Activated CD4-positive, alpha-beta memory T cell treated with anti-CD3 and anti-CD28 coated beads, Interleukin-2, amount 10 ng/mL, durations not matched to agents 7 days and 5 days (primary cell): ENCODE measurements at regions not wholly inside any gene's neighbourhood (a gene's known extent, or its start where the extent isn't known, plus 50 kb on each side); places are given as distances from the start of the nearest gene placed in this dataset.

Source experiments
- CTCF ChIA-PET: fragments of 350-600 bp; sonication (Branson Sonifier 250); formaldehyde crosslinking; loops from one replicate; lab custom pipeline; 2021; ENCODE audit warnings: antibody characterized with exemption, inconsistent platforms; lab: Charles Lee
- POLR2A ChIA-PET: fragments of 350-600 bp; sonication (Branson Sonifier 250); formaldehyde crosslinking; loops from one replicate; lab custom pipeline; 2021; ENCODE audit warnings: antibody characterized with exemption; lab: Charles Lee
- DNase-seq: peaks from one replicate; pipeline ENCODE4 v3.0.0-alpha.2; 2020
- H3K27ac Mint-ChIP-seq: one replicate; pipeline ENCODE4 v1.8.0; 2021; ENCODE audit warnings: mild to moderate bottlenecking, mixed read lengths
- H3K27me3 Mint-ChIP-seq: one replicate; pipeline ENCODE4 v1.8.0; 2021; ENCODE audit warnings: mixed read lengths
- H3K36me3 Mint-ChIP-seq: one replicate; pipeline ENCODE4 v1.8.0; 2021; ENCODE audit warnings: low read depth, mixed read lengths
- H3K4me1 Mint-ChIP-seq: one replicate; pipeline ENCODE4 v1.8.0; 2021; ENCODE audit warnings: mixed read lengths
- H3K4me3 Mint-ChIP-seq: one replicate; pipeline ENCODE4 v1.8.0; 2021; ENCODE audit warnings: mild to moderate bottlenecking, mixed read lengths
- H3K9me3 Mint-ChIP-seq: one replicate; pipeline ENCODE4 v1.8.0; 2021; ENCODE audit warnings: mixed read lengths

DNA sequence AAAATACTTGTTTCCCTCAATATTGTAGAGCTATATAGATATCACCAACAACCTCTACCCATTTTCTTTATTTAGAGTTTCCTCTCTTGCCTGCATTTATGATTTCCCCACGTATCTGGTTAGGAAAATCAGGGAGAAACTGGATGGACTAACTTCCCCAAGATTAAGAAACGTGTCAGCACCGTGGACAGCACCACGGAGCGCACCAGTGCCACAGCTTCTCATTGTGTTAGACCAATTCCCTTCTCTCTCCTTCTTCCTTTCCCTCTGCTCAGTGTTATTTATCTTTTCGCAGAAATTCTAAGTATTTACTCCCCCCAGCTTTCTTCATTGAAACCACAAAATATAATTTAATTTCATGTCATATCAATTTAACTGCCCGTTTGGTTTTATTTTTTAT is 568.6 kb upstream of the BOD1L1 start:
- no peaks in the 10 kb centered on the region for H3K4me1 Mint-ChIP-seq
- ChIA-PET POLR2A (no interaction called here), CTCF (no interaction called here)
- no peak overlapping the region for H3K27ac Mint-ChIP-seq
- DNase-seq: no peak
- no peak overlapping the region for H3K4me3 Mint-ChIP-seq
- no peaks in the 10 kb centered on the region for H3K27me3 Mint-ChIP-seq
- H3K9me3 Mint-ChIP-seq: no peaks in the 10 kb centered on the region
- H3K36me3 Mint-ChIP-seq: no peaks in the 10 kb centered on the region

DNA sequence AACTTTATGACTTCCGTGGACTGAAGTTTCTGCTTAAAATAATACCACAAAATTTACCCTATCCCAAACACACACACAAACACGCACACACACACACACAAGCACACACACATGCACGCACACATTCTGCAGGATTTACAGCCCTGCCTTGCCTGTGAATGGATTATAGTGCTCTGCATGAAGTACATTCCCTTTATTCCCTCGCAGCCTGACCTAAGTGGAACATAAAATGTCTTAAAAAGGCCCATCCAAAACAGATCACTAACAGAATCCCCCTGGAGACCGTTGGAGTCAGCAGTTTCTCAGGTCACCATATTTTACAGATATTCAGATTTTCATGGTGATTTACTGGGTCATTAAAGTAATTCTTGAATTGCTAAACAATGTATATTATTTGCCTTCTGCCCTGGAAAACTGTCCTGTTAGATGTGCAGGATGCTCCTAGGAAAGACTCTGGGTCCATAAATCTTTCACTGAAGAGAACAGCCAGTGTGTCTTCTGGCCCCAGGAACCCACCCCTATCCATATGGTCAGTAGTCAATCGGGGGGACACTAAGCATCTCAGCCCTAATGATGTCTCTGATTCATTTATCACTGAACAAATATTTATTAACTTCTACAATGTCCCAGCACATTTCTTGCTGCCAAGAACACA is 587.7 kb upstream of the BOD1L1 start:
- Mint-ChIP-seq H3K4me3 (no peak overlapping the region), H3K4me1 (no peaks in the 10 kb centered on the region), H3K36me3 (no peaks in the 10 kb centered on the region), H3K9me3 (peaks cover 2% of the 10 kb centered on the region), H3K27ac (no peak overlapping the region), H3K27me3 (no peaks in the 10 kb centered on the region)
- ChIA-PET POLR2A (no interaction called here), CTCF (no interaction called here)
- no peak for DNase-seq

GRCh38 chr4:14217401-14217800 is 589.9 kb upstream of the BOD1L1 start:
- Mint-ChIP-seq H3K27ac (no peak overlapping the region), H3K27me3 (no peaks in the 10 kb centered on the region), H3K36me3 (no peaks in the 10 kb centered on the region), H3K4me1 (no peaks in the 10 kb centered on the region), H3K4me3 (no peak overlapping the region), H3K9me3 (peaks cover 2% of the 10 kb centered on the region)
- POLR2A ChIA-PET: no interaction called here
- CTCF ChIA-PET: no interaction called here
- no peak for DNase-seq

- Mint-ChIP-seq H3K27me3 (no peaks in the 10 kb centered on the region), H3K4me3 (no peak overlapping the region), H3K4me1 (no peaks in the 10 kb centered on the region), H3K27ac (no peak overlapping the region), H3K36me3 (no peaks in the 10 kb centered on the region), H3K9me3 (no peaks in the 10 kb centered on the region)
- ChIA-PET CTCF (no interaction called here), POLR2A (no interaction called here)
- DNase-seq: no peak
Observed at GRCh38 chr4:14218641-14219040, 591.1 kb upstream of the BOD1L1 start.

GRCh38 chr4:14221176-14221575 is 593.7 kb upstream of the BOD1L1 start:
- CTCF ChIA-PET: no interaction called here
- no peak overlapping the region for H3K4me3 Mint-ChIP-seq
- no peaks in the 10 kb centered on the region for H3K9me3 Mint-ChIP-seq
- no peaks in the 10 kb centered on the region for H3K36me3 Mint-ChIP-seq
- H3K27me3 Mint-ChIP-seq: no peaks in the 10 kb centered on the region
- no peak overlapping the region for H3K27ac Mint-ChIP-seq
- POLR2A ChIA-PET: no interaction called here
- no peak for DNase-seq
- no peaks in the 10 kb centered on the region for H3K4me1 Mint-ChIP-seq

DNA sequence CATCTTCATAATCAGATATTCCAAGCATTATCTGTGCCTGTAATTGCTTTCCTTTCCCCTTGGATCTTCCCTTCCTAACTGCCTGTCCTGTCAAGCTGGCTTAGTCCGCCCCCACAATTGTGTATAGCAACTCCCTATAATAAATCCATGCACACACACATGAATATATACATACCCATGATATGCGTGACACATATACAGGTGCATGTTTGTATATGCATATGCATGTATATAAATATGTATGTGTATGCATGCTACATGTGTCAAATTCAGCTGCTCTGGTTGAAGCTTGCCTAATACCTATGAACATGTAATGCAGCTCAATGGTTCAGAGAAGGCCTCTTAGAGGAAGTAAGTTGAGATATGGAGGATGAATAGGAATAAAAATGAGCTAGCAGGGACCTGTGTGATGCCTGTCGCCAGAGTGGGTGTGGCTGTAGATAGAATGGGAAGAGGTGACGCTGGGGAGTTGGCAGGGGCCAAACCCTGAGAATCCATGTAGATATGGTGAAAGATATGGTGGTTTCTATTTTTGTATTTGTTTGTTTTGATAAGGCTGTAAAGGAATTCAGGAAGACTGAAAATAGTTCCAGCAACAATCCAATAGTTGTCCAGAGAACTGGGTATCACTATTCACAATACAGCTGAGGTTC is 595.0 kb upstream of the BOD1L1 start:
- CTCF ChIA-PET: no interaction called here

DNA sequence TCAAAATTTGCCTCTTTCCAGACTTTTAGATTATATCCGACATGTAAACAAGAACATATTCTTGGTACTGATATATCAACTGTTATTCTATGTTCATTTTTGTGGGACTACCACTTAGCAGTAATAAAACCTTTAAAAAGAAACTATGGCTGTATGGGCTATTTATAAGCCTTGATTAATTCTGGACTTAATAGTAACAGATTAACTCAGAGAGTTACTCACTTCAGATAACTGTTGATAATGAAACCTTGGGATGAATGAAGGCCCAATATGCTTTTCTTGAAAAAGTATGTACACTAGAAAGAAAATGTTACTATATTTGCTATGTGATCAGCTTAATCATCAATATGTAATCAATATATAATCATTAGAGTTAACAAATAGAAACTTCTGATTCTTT is 595.9 kb upstream of the BOD1L1 start:
- Mint-ChIP-seq H3K36me3 (no peaks in the 10 kb centered on the region), H3K27me3 (no peaks in the 10 kb centered on the region), H3K4me1 (no peaks in the 10 kb centered on the region), H3K9me3 (no peaks in the 10 kb centered on the region), H3K27ac (no peak overlapping the region), H3K4me3 (no peak overlapping the region)
- POLR2A ChIA-PET: no interaction called here
- no peak for DNase-seq
- CTCF ChIA-PET: no interaction called here

More for the DNA sequence above, 595.0 kb upstream of the BOD1L1 start:
- no peaks in the 10 kb centered on the region for H3K9me3 Mint-ChIP-seq
- no peaks in the 10 kb centered on the region for H3K4me1 Mint-ChIP-seq
- no peak overlapping the region for H3K27ac Mint-ChIP-seq
- POLR2A ChIA-PET: no interaction called here
- H3K36me3 Mint-ChIP-seq: no peaks in the 10 kb centered on the region
- DNase-seq: no peak
- no peaks in the 10 kb centered on the region for H3K27me3 Mint-ChIP-seq
- H3K4me3 Mint-ChIP-seq: no peak overlapping the region

GRCh38 chr4:14225688-14226207 is 598.2 kb upstream of the BOD1L1 start:
- no peaks in the 10 kb centered on the region for H3K9me3 Mint-ChIP-seq
- no peak overlapping the region for H3K4me3 Mint-ChIP-seq
- H3K27ac Mint-ChIP-seq: no peak overlapping the region
- POLR2A ChIA-PET: no interaction called here
- H3K36me3 Mint-ChIP-seq: no peaks in the 10 kb centered on the region
- no peaks in the 10 kb centered on the region for H3K4me1 Mint-ChIP-seq
- no peak for DNase-seq
- CTCF ChIA-PET: no interaction called here
- no peaks in the 10 kb centered on the region for H3K27me3 Mint-ChIP-seq

DNA sequence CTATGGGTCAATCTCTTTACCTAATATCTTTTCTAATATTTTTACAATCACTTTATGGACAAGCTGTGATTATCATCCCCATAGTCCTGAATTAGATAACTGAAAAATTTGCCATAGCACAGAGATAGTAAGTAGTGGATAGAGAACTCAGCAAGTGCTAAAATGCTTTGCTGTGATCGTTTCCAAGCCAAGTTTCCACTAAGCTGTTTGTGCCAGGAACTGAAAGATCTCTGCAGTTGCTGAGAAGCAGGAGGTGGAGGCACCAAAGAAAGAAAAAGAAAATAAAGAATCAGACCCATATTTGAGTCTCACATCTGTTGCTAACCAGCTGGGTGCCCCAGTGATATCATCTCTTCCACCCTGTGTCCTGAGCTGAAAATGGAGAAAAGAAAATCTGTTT is 605.6 kb upstream of the BOD1L1 start:
- ChIA-PET CTCF (no interaction called here), POLR2A (no interaction called here)
- H3K4me1 Mint-ChIP-seq: no peaks in the 10 kb centered on the region
- H3K4me3 Mint-ChIP-seq: no peak overlapping the region
- DNase-seq: no peak
- no peaks in the 10 kb centered on the region for H3K27me3 Mint-ChIP-seq
- no peak overlapping the region for H3K27ac Mint-ChIP-seq
- no peaks in the 10 kb centered on the region for H3K36me3 Mint-ChIP-seq
- H3K9me3 Mint-ChIP-seq: no peaks in the 10 kb centered on the region

- no peak overlapping the region for H3K27ac Mint-ChIP-seq
- no peaks in the 10 kb centered on the region for H3K36me3 Mint-ChIP-seq
- H3K4me1 Mint-ChIP-seq: no peaks in the 10 kb centered on the region
- H3K9me3 Mint-ChIP-seq: no peaks in the 10 kb centered on the region
- no peak for DNase-seq
- H3K4me3 Mint-ChIP-seq: no peak overlapping the region
- POLR2A ChIA-PET: no interaction called here
- CTCF ChIA-PET: no interaction called here
- H3K27me3 Mint-ChIP-seq: no peaks in the 10 kb centered on the region
Observed at GRCh38 chr4:14234307-14234706, 606.8 kb upstream of the BOD1L1 start.

GRCh38 chr4:14236359-14236758 is 608.8 kb upstream of the BOD1L1 start:
- H3K4me1 Mint-ChIP-seq: no peaks in the 10 kb centered on the region
- H3K36me3 Mint-ChIP-seq: no peaks in the 10 kb centered on the region
- no peaks in the 10 kb centered on the region for H3K9me3 Mint-ChIP-seq
- CTCF ChIA-PET: no interaction called here
- POLR2A ChIA-PET: no interaction called here
- H3K27ac Mint-ChIP-seq: no peak overlapping the region
- H3K4me3 Mint-ChIP-seq: no peak overlapping the region
- H3K27me3 Mint-ChIP-seq: no peaks in the 10 kb centered on the region
- no peak for DNase-seq

DNA sequence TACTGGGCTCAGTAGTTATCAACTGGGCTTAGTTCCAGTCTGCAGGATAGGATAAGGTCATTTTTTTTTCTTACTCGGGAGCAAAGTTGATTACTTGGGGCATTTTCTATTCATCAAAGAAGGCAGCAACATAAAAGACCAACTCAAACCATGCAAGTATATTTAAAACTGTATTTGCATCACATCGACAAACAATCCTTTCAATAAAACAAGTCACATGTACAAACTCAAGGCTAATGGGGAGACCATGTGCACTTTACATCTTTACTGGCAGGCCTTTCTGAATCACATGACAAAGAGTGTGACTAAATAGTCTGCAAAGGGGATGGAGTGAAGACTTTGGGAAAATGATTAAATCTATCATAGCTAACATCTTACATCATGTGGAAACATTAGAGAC is 610.4 kb upstream of the BOD1L1 start:
- ChIA-PET POLR2A (no interaction called here), CTCF (no interaction called here)
- H3K9me3 Mint-ChIP-seq: no peaks in the 10 kb centered on the region
- H3K4me1 Mint-ChIP-seq: no peaks in the 10 kb centered on the region
- no peak for DNase-seq
- H3K27ac Mint-ChIP-seq: no peak overlapping the region
- H3K27me3 Mint-ChIP-seq: no peaks in the 10 kb centered on the region
- no peak overlapping the region for H3K4me3 Mint-ChIP-seq
- H3K36me3 Mint-ChIP-seq: no peaks in the 10 kb centered on the region

- CTCF ChIA-PET: no interaction called here
- POLR2A ChIA-PET: no interaction called here
Observed at GRCh38 chr4:14241574-14241973, 614.0 kb upstream of the BOD1L1 start.

GRCh38 chr4:14247767-14248166 is 620.2 kb upstream of the BOD1L1 start:
- CTCF ChIA-PET: no interaction called here
- POLR2A ChIA-PET: no interaction called here
- H3K27me3 Mint-ChIP-seq: no peaks in the 10 kb centered on the region
- H3K4me3 Mint-ChIP-seq: no peak overlapping the region
- H3K27ac Mint-ChIP-seq: no peak overlapping the region
- H3K4me1 Mint-ChIP-seq: no peaks in the 10 kb centered on the region
- DNase-seq: no peak
- H3K36me3 Mint-ChIP-seq: no peaks in the 10 kb centered on the region
- no peaks in the 10 kb centered on the region for H3K9me3 Mint-ChIP-seq

More at GRCh38 chr4:14241574-14241973, 614.0 kb upstream of the BOD1L1 start:
- Mint-ChIP-seq H3K4me3 (no peak overlapping the region), H3K27ac (no peak overlapping the region), H3K27me3 (no peaks in the 10 kb centered on the region), H3K4me1 (no peaks in the 10 kb centered on the region), H3K36me3 (no peaks in the 10 kb centered on the region), H3K9me3 (no peaks in the 10 kb centered on the region)
- DNase-seq: no peak
